DOHH2 (cell line): ENCODE measurements at regions not wholly inside any gene's neighbourhood (a gene's known extent, or its start where the extent isn't known, plus 50 kb on each side); places are given as distances from the start of the nearest gene placed in this dataset.

Experiments
- CTCF ChIP-seq: fragments of 200-600 bp; sonication (generic); IDR thresholded peaks from one replicate; pipeline ENCODE4 v1.5.1; 2014; ENCODE audit warnings: antibody characterized with exemption, mild to moderate bottlenecking, low read depth, low read length; ENCODE audit not compliant: poor library complexity, severe bottlenecking
- EZH2phosphoT487 ChIP-seq: fragments of 200-600 bp; sonication (generic); IDR thresholded peaks from 2 replicates; pipeline ENCODE4 v1.6.1; 2017; ENCODE audit warnings: borderline replicate concordance, mild to moderate bottlenecking, antibody characterized with exemption, low read length, moderate library complexity, mixed read lengths

GRCh38 chr4:116453127-116453526, 632.2 kb downstream of the TRAM1L1 start:
- TF ChIP-seq CTCF (no peak), EZH2phosphoT487 (no peak)
